ENCODE measurements at regions not wholly inside any gene's neighbourhood (a gene's known extent, or its start where the extent isn't known, plus 50 kb on each side); places are given as distances from the start of the nearest gene placed in this dataset.
"Not testable (repeated sequence)": the region's sequence is repeated elsewhere in the genome, so short reads cannot be mapped to it uniquely, and the experiment has no call there.

- not testable (repeated sequence) for TF ChIP-seq POLR2AphosphoS5 (IDR thresholded peaks at IDR 0.05); CTCF (IDR thresholded peaks at IDR 0.05 in 8 of 11, conservative IDR thresholded peaks at IDR 0.05 in 3 of 11)
Measured at GRCh38 chr10:125404902-125405301, 244.5 kb upstream of the CTBP2 start.
